Lower lobe of right lung (tissue), 2 donors: ENCODE measurements at regions not wholly inside any gene's neighbourhood (a gene's known extent, or its start where the extent isn't known, plus 50 kb on each side); places are given as distances from the start of the nearest gene placed in this dataset.

ENCODE experiments used
- ATAC-seq, 2 donors: fragments of 200-7000 bp; cut with Tn5 transposase; one replicate each; pipeline ENCODE4 v1.9.1; 2020 to 2022; ENCODE audit warnings: mild to moderate bottlenecking in 2 of 2, moderate library complexity in 2 of 2
- DNase-seq: peaks from one replicate; pipeline ENCODE4 v3.0.0-alpha.2; 2020
- H3K27ac ChIP-seq: fragments of 200-600 bp; one replicate; pipeline ENCODE4 v1.8.0; 2022
- H3K27me3 ChIP-seq: fragments of 200-600 bp; one replicate; pipeline ENCODE4 v1.8.0; 2022; ENCODE audit warnings: low read depth
- H3K36me3 ChIP-seq: fragments of 200-600 bp; one replicate; pipeline ENCODE4 v1.8.0; 2022; ENCODE audit warnings: mild to moderate bottlenecking
- H3K4me1 ChIP-seq: fragments of 200-600 bp; one replicate; pipeline ENCODE4 v1.8.0; 2022
- H3K4me3 ChIP-seq: fragments of 200-600 bp; one replicate; pipeline ENCODE4 v1.8.0; 2022; ENCODE audit warnings: mild to moderate bottlenecking
- H3K9me3 ChIP-seq: fragments of 200-600 bp; one replicate; pipeline ENCODE4 v1.8.0; 2022
- CTCF ChIP-seq: fragments of 200-600 bp; IDR thresholded peaks from one replicate; pipeline ENCODE4 v1.8.0; 2022; ENCODE audit warnings: antibody characterized with exemption, mild to moderate bottlenecking
- intact Hi-C: fragments of 100-400 bp; cut with DNase I; formaldehyde crosslinking; loops from one replicate; pipeline ENCODE4 v1.11.0; 2022
- donor health status: DM: no; HTN: yes; CAD: no; lungs with severe emphysema.

- no peak for TF ChIP-seq CTCF
- Histone ChIP-seq H3K4me1 (no peaks in the 10 kb centered on the region), H3K36me3 (no peaks in the 10 kb centered on the region), H3K27me3 (no peaks in the 10 kb centered on the region), H3K4me3 (no peak overlapping the region), H3K9me3 (no peaks in the 10 kb centered on the region), H3K27ac (no peak overlapping the region)
- intact Hi-C loops: no loop called here
- no peak for DNase-seq
- no peak for ATAC-seq
Measured at GRCh38 chr1:78792756-78793155, 143.1 kb downstream of the IFI44 start.

- H3K27me3 ChIP-seq: no peaks in the 10 kb centered on the region
- intact Hi-C loops: no loop called here
- DNase-seq: no peak
- ATAC-seq: no peak
- H3K4me3 ChIP-seq: no peak overlapping the region
- no peak for TF ChIP-seq CTCF
- no peak overlapping the region for H3K27ac ChIP-seq
- H3K4me1 ChIP-seq: no peaks in the 10 kb centered on the region
- no peaks in the 10 kb centered on the region for H3K9me3 ChIP-seq
- no peaks in the 10 kb centered on the region for H3K36me3 ChIP-seq
Measured at GRCh38 chr1:78797108-78797781, 147.6 kb downstream of the IFI44 start.

GRCh38 chr1:78799926-78800325 is 150.3 kb downstream of the IFI44 start:
- Histone ChIP-seq H3K36me3 (no peaks in the 10 kb centered on the region), H3K4me1 (no peaks in the 10 kb centered on the region), H3K4me3 (no peak overlapping the region), H3K27ac (no peak overlapping the region), H3K9me3 (no peaks in the 10 kb centered on the region), H3K27me3 (no peaks in the 10 kb centered on the region)
- TF ChIP-seq CTCF: no peak
- intact Hi-C loops: no loop called here
- ATAC-seq: no peak
- DNase-seq: no peak

- no peak for DNase-seq
- H3K27ac ChIP-seq: no peak overlapping the region
- no peak overlapping the region for H3K4me3 ChIP-seq
- intact Hi-C loops: no loop called here
- H3K27me3 ChIP-seq: no peaks in the 10 kb centered on the region
- no peaks in the 10 kb centered on the region for H3K36me3 ChIP-seq
- no peak for ATAC-seq
- no peak for TF ChIP-seq CTCF
- no peaks in the 10 kb centered on the region for H3K4me1 ChIP-seq
- no peaks in the 10 kb centered on the region for H3K9me3 ChIP-seq
Measured at GRCh38 chr1:78814176-78814575, 164.5 kb downstream of the IFI44 start.

- no peak for TF ChIP-seq CTCF
- no peak for ATAC-seq
- no peaks in the 10 kb centered on the region for H3K9me3 ChIP-seq
- H3K4me3 ChIP-seq: no peak overlapping the region
- no peaks in the 10 kb centered on the region for H3K27me3 ChIP-seq
- intact Hi-C loops: no loop called here
- DNase-seq: no peak
- no peak overlapping the region for H3K27ac ChIP-seq
- no peaks in the 10 kb centered on the region for H3K4me1 ChIP-seq
- no peaks in the 10 kb centered on the region for H3K36me3 ChIP-seq
Measured at GRCh38 chr1:78825561-78825960, 175.9 kb downstream of the IFI44 start.
